Calu3 (cell line): ENCODE measurements at regions not wholly inside any gene's neighbourhood (a gene's known extent, or its start where the extent isn't known, plus 50 kb on each side); places are given as distances from the start of the nearest gene placed in this dataset.

ENCODE experiments used
- BruUV-seq: library from RNA; stranded (reverse); fragments of 400-500 nt; replicated peaks from 2 replicates; lab custom pipeline; 2021; lab: Mats Ljungman, UMichigan
- CTCF ChIA-PET: fragments of 300-600 bp; sonication (Branson Sonifier 250); formaldehyde crosslinking; loops from one replicate; lab custom pipeline; 2022; ENCODE audit warnings: antibody characterized with exemption; lab: Charles Lee
- DNase-seq: peaks from one replicate; pipeline ENCODE4 v3.0.0; 2022
- H3K27ac Mint-ChIP-seq: one replicate; pipeline ENCODE4 v1.8.0; 2022; ENCODE audit warnings: mixed read lengths; ENCODE audit not compliant: unreplicated experiment
- H3K27me3 Mint-ChIP-seq: one replicate; pipeline ENCODE4 v1.8.0; 2022; ENCODE audit warnings: mixed read lengths; ENCODE audit not compliant: unreplicated experiment
- H3K36me3 Mint-ChIP-seq: one replicate; pipeline ENCODE4 v1.8.0; 2022; ENCODE audit warnings: mild to moderate bottlenecking, moderate library complexity, mixed read lengths; ENCODE audit not compliant: insufficient read depth, unreplicated experiment
- H3K4me1 Mint-ChIP-seq: one replicate; pipeline ENCODE4 v1.8.0; 2022; ENCODE audit warnings: mild to moderate bottlenecking, low read depth, mixed read lengths; ENCODE audit not compliant: unreplicated experiment
- H3K4me3 Mint-ChIP-seq: one replicate; pipeline ENCODE4 v1.8.0; 2022; ENCODE audit warnings: mild to moderate bottlenecking, low read depth, moderate library complexity, mixed read lengths; ENCODE audit not compliant: unreplicated experiment
- H3K9me3 Mint-ChIP-seq: one replicate; pipeline ENCODE4 v1.8.0; 2022; ENCODE audit warnings: low read depth, mixed read lengths; ENCODE audit not compliant: unreplicated experiment
- CTCF ChIP-seq: fragments of 200-600 bp; IDR thresholded peaks from one replicate; pipeline ENCODE4 v1.8.0; 2022; ENCODE audit warnings: antibody characterized with exemption; ENCODE audit not compliant: unreplicated experiment
- intact Hi-C: fragments of 100-400 bp; cut with micrococcal nuclease; formaldehyde crosslinking; loops from one replicate; pipeline ENCODE4 v1.10.0; 2022; ENCODE audit not compliant: unreplicated experiment

GRCh38 chr5:87785554-87786335 is 373.0 kb upstream of the CCNH start:
- no peak for DNase-seq
- BruUV-seq = no TSS peak
- Mint-ChIP-seq H3K4me3 (no peak overlapping the region), H3K36me3 (no peaks in the 10 kb centered on the region), H3K4me1 (peaks cover 12% of the 10 kb centered on the region), H3K9me3 (no peaks in the 10 kb centered on the region), H3K27me3 (no peaks in the 10 kb centered on the region), H3K27ac (no peak overlapping the region)
- intact Hi-C loops = loop anchor here (10.0 kb wide), 1 partner anchor 479 kb away; the partner anchor contains the start of gene TMEM161B
- CTCF ChIA-PET = no interaction called here
- TF ChIP-seq CTCF = no peak

GRCh38 chr5:87784879-87785495 is 372.3 kb upstream of the CCNH start:
- Mint-ChIP-seq H3K9me3 (no peaks in the 10 kb centered on the region), H3K27me3 (no peaks in the 10 kb centered on the region), H3K4me3 (no peak overlapping the region), H3K4me1 (peaks cover 16% of the 10 kb centered on the region), H3K36me3 (no peaks in the 10 kb centered on the region), H3K27ac (no peak overlapping the region)
- no TSS peak for BruUV-seq
- intact Hi-C loops = loop anchor here (5.0 to 10.0 kb wide), 3 partner anchors 137 to 480 kb away; partner anchors contain the start of gene TMEM161B
- CTCF ChIA-PET = no interaction called here
- DNase-seq = no peak
- TF ChIP-seq CTCF = no peak

DNA sequence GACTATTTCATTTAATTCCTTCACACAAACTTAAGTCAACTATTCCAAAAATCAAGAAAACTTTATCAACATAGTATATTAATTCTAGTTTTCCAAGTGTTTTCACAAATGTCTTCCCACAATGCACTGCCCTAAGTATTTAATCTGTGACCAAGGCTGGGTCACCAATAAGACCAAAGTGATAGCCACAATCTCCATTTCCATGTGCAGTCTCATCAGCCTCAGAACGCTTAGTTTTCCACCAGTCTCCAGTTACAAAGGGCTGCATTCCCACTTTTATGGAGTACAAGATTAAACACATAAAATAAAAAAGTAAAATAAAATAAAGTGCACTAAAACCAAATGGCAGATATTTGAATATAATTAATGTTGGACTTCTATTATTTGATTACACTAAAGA is 371.6 kb upstream of the CCNH start:
- DNase-seq = no peak
- intact Hi-C loops = loop anchor here (5.0 to 10.0 kb wide), 3 partner anchors 138 to 480 kb away; partner anchors contain the start of gene TMEM161B
- TF ChIP-seq CTCF = no peak
- no TSS peak for BruUV-seq
- Mint-ChIP-seq H3K4me3 (no peak overlapping the region), H3K4me1 (peaks cover 16% of the 10 kb centered on the region), H3K27me3 (no peaks in the 10 kb centered on the region), H3K9me3 (no peaks in the 10 kb centered on the region), H3K36me3 (no peaks in the 10 kb centered on the region), H3K27ac (no peak overlapping the region)
- CTCF ChIA-PET = no interaction called here

DNA sequence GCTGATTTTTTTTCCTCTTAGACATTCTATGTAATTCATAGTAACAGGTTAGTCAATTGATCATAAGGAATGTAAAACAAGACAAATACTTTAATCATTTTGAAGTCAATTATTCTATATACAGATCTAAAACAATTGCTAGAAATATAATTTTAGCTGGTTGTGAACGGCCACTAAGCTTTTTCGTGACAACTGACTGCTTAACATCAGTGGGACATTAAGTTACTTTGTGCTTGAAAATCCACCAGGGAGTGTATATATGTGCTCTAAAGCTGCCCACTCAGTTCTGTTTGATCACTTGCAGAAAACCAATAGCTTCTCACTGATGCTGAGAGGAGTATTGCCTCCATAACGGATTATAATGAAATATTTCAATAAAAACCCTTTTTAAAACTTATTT is 370.2 kb upstream of the CCNH start:
- no TSS peak for BruUV-seq
- Mint-ChIP-seq H3K4me3 (no peak overlapping the region), H3K27me3 (no peaks in the 10 kb centered on the region), H3K36me3 (no peaks in the 10 kb centered on the region), H3K27ac (no peak overlapping the region), H3K4me1 (peaks cover 16% of the 10 kb centered on the region), H3K9me3 (no peaks in the 10 kb centered on the region)
- TF ChIP-seq CTCF = no peak
- no peak for DNase-seq
- CTCF ChIA-PET = interaction anchor here (0.5 to 5.2 kb wide), 4 partner anchors 242 to 941 kb away, joined by 3 to 44 read pairs (median 4); no protein-coding TSS in a partner anchor
- intact Hi-C loops = loop anchor here (5.0 to 10.0 kb wide), 3 partner anchors 139 to 482 kb away; partner anchors contain the start of gene TMEM161B
